Right lobe of liver (tissue), 4 donors: ENCODE measurements at regions not wholly inside any gene's neighbourhood (a gene's known extent, or its start where the extent isn't known, plus 50 kb on each side); places are given as distances from the start of the nearest gene placed in this dataset.

Experiments used
- CTCF ChIP-seq, 4 donors: fragments of 200-600 bp in 3 of 4; fragments of 450-650 bp in 1 of 4; IDR thresholded peaks; one replicate each; pipeline versions ENCODE4 v1.5.1 to v1.8.0; 2016 to 2022; ENCODE audit warnings: antibody characterized with exemption in 4 of 4, mild to moderate bottlenecking in 2 of 4
- POLR2A ChIP-seq: fragments of 450-650 bp; IDR thresholded peaks from one replicate; pipeline ENCODE4 v1.6.1; 2017; ENCODE audit warnings: antibody characterized with exemption, mild to moderate bottlenecking
- donor health status: DM: no; HTN: no; CAD: no.
- donor health status: DM: no; HTN: no; CAD: no.
- donor health status: DM: no; HTN: yes; CAD: no.

GRCh38 chr18:78670778-78671391, 308.7 kb upstream of the SALL3 start:
- TF ChIP-seq CTCF (IDR thresholded peaks at IDR 0.05) = no peak
- TF ChIP-seq POLR2A = no peak
